Effector memory CD4-positive, alpha-beta T cell (primary cell): ENCODE measurements at regions not wholly inside any gene's neighbourhood (a gene's known extent, or its start where the extent isn't known, plus 50 kb on each side); places are given as distances from the start of the nearest gene placed in this dataset.

Experiments used
- DNase-seq, 3 donors: peaks; one replicate each; pipeline ENCODE4 v3.0.0-alpha.2; 2020
- H3K27ac ChIP-seq: 2 replicates; pipeline ENCODE4 v1.7.0; 2013; ENCODE audit warnings: mild to moderate bottlenecking, low read length, moderate library complexity; ENCODE audit not compliant: insufficient read depth, poor library complexity, severe bottlenecking
- H3K27me3 ChIP-seq: replicated peaks from 2 replicates; pipeline ENCODE4 v1.7.0; 2013; ENCODE audit warnings: mild to moderate bottlenecking, low read length; ENCODE audit not compliant: insufficient read depth, control insufficient read depth, poor library complexity, severe bottlenecking
- H3K36me3 ChIP-seq: 2 replicates; pipeline ENCODE4 v1.7.0; 2013; ENCODE audit warnings: mild to moderate bottlenecking, low read length, moderate library complexity; ENCODE audit not compliant: control insufficient read depth, insufficient read depth
- H3K4me1 ChIP-seq: 2 replicates; pipeline ENCODE4 v1.7.0; 2013; ENCODE audit warnings: low read length, mild to moderate bottlenecking; ENCODE audit not compliant: control insufficient read depth, insufficient read depth, poor library complexity, severe bottlenecking
- H3K4me3 ChIP-seq: 2 replicates; pipeline ENCODE4 v1.7.0; 2013; ENCODE audit warnings: low read length, low read depth, mild to moderate bottlenecking; ENCODE audit not compliant: insufficient read depth, poor library complexity, severe bottlenecking
- H3K9me3 ChIP-seq: 2 replicates; pipeline ENCODE4 v1.7.0; 2013; ENCODE audit warnings: mild to moderate bottlenecking, low read length, moderate library complexity; ENCODE audit not compliant: control insufficient read depth

GRCh38 chr11:123250892-123251656 is 56.0 kb upstream of the CLMP start:
- no peaks in the 10 kb centered on the region for H3K36me3 ChIP-seq
- no peaks in the 10 kb centered on the region for H3K27me3 ChIP-seq
- no peak overlapping the region for H3K4me3 ChIP-seq
- no peak for DNase-seq
- H3K4me1 ChIP-seq, result no peaks in the 10 kb centered on the region
- H3K27ac ChIP-seq, result no peak overlapping the region
- H3K9me3 ChIP-seq, result no peaks in the 10 kb centered on the region

- no peaks in the 10 kb centered on the region for H3K27me3 ChIP-seq
- H3K4me1 ChIP-seq, result no peaks in the 10 kb centered on the region
- H3K36me3 ChIP-seq, result no peaks in the 10 kb centered on the region
- no peak overlapping the region for H3K27ac ChIP-seq
- no peaks in the 10 kb centered on the region for H3K9me3 ChIP-seq
- H3K4me3 ChIP-seq, result no peak overlapping the region
- no peak for DNase-seq
Observed at GRCh38 chr11:123249354-123249753, 54.3 kb upstream of the CLMP start.

- Histone ChIP-seq H3K4me1 (no peaks in the 10 kb centered on the region), H3K27me3 (no peaks in the 10 kb centered on the region), H3K27ac (no peak overlapping the region), H3K4me3 (no peak overlapping the region), H3K36me3 (no peaks in the 10 kb centered on the region), H3K9me3 (no peaks in the 10 kb centered on the region)
- no peak for DNase-seq
Observed at GRCh38 chr11:123247813-123248379, 52.8 kb upstream of the CLMP start.

DNA sequence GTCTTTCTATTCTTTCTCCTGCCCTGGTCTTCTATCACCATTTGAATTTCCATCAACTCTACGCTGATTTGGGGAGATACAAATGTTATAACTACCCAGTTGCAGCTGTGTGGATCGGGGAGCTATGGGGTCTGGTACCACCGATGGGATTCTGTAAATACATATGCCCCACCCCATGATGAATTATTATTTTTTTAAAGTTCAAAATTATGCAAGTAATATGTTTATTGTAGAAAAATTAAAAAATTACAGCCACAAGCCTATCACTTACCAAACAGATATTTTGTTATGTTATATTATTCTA is 52.4 kb upstream of the CLMP start:
- H3K9me3 ChIP-seq, result no peaks in the 10 kb centered on the region
- H3K27me3 ChIP-seq, result no peaks in the 10 kb centered on the region
- no peaks in the 10 kb centered on the region for H3K4me1 ChIP-seq
- DNase-seq, result no peak
- H3K4me3 ChIP-seq, result no peak overlapping the region
- no peaks in the 10 kb centered on the region for H3K36me3 ChIP-seq
- H3K27ac ChIP-seq, result no peak overlapping the region

DNA sequence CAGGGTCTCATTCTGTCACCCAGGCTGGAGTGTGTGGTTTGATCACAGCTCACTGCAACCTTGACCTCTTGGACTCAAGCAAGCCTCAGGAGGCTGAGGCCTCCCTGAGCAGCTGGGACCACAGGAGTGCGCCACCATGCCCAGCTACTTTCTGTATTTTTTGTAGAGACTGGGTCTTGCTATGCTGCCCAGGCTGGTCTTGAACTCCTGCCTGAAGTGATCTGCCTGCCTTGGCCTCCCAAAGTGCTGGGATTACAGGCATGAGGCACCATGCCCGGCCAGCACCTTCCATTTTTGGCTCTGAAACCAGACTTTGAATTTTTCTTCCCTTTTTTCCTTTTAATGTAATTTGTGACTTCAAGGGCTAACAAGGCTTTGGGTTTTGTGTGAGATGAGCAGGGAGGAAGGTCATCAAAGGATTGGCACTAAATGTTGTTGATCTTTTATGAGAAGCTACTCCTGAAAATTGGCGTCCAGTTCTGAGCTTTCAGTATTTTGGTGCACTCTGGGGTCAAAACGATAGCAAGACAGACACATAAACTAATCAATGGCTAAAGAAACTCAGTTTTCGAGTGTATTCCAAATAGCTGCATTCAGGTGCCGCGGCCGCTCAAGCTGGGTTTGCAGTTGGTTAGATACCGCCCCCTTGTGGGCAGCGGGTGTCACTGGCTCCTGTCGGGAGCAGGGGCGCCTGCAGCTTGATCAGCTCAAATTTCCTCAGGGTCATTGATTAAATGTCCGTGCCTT is 51.9 kb upstream of the CLMP start:
- H3K27me3 ChIP-seq, result no peaks in the 10 kb centered on the region
- DNase-seq, result peak; percentile 45 to 69 (median 51)
- no peaks in the 10 kb centered on the region for H3K4me1 ChIP-seq
- H3K36me3 ChIP-seq, result no peaks in the 10 kb centered on the region
- H3K4me3 ChIP-seq, result no peak overlapping the region
- H3K27ac ChIP-seq, result no peak overlapping the region
- H3K9me3 ChIP-seq, result no peaks in the 10 kb centered on the region

DNA sequence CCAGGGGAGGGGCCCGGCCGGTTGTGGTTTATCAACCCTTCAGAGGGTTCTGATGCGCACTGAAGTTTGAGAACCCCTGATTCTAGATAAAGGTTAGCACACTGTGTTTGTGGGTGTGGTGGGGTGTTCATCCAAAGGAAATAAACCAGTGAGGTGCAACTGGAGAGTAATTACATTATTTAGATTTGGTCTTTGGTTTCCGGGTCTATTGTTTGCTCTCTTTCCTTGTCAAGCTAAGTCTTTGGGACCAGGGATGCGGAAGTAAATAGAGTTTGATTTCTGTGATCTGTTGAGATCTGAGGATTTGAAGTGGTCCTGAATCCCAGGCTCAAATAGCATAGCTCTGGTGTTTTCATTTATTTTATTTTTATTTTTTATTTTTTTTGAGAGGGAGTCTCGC is 50.5 kb upstream of the CLMP start:
- no peak for DNase-seq
- Histone ChIP-seq H3K9me3 (no peaks in the 10 kb centered on the region), H3K4me3 (no peak overlapping the region), H3K36me3 (no peaks in the 10 kb centered on the region), H3K4me1 (no peaks in the 10 kb centered on the region), H3K27me3 (no peaks in the 10 kb centered on the region), H3K27ac (no peak overlapping the region)
